Uterus (tissue), 3 donors: ENCODE measurements at regions not wholly inside any gene's neighbourhood (a gene's known extent, or its start where the extent isn't known, plus 50 kb on each side); places are given as distances from the start of the nearest gene placed in this dataset.
A peak's percentile ranks its signal among the peaks of the same experiment; 100 is the strongest.

ENCODE experiments used
- DNase-seq, 2 donors: peaks; one replicate each; pipeline ENCODE4 v3.0.0-alpha.2; 2019 to 2020
- H3K27ac ChIP-seq, 2 donors: fragments of 200-600 bp; sonication (generic); 1 replicate in 1 of 2; 2 replicates in 1 of 2; pipeline ENCODE4 v1.5.1; 2016 to 2018
- H3K27me3 ChIP-seq, 2 donors: fragments of 200-600 bp; sonication (generic); one replicate each; pipeline ENCODE4 v1.5.1; 2018 to 2019; ENCODE audit warnings: control low read depth in 1 of 2
- H3K36me3 ChIP-seq, 2 donors: fragments of 200-600 bp; sonication (generic); one replicate each; pipeline ENCODE4 v1.5.1; 2019; ENCODE audit warnings: control low read depth in 1 of 2
- H3K4me1 ChIP-seq, 2 donors: fragments of 200-600 bp; sonication (generic); one replicate each; pipeline ENCODE4 v1.5.1; 2018 to 2019; ENCODE audit warnings: control low read depth in 1 of 2
- H3K4me3 ChIP-seq, 2 donors: fragments of 200-600 bp; sonication (generic); 1 replicate in 1 of 2; 2 replicates in 1 of 2; pipeline ENCODE4 v1.5.1; 2018 to 2019; ENCODE audit warnings: mild to moderate bottlenecking in 1 of 2
- H3K9me3 ChIP-seq, 2 donors: fragments of 200-600 bp; sonication (generic); one replicate each; pipeline ENCODE4 v1.5.1; 2019; ENCODE audit warnings: control low read depth in 1 of 2
- CTCF ChIP-seq, 4 experiments: fragments of 200-600 bp in 2 of 4; fragments of 450-650 bp in 2 of 4; sonication (generic) in 2 of 4; IDR thresholded peaks; one replicate each; pipeline ENCODE4 v1.5.1; 2016 to 2019; ENCODE audit warnings: antibody characterized with exemption in 4 of 4, mild to moderate bottlenecking in 2 of 4, moderate library complexity in 1 of 4
- POLR2A ChIP-seq, 2 donors: fragments of 450-650 bp; IDR thresholded peaks; one replicate each; pipeline ENCODE4 v1.6.1; 2016; ENCODE audit warnings: antibody characterized with exemption in 2 of 2, mild to moderate bottlenecking in 1 of 2, moderate library complexity in 1 of 2
- intact Hi-C: fragments of 100-400 bp; cut with DNase I; formaldehyde crosslinking; loops from one replicate; pipeline ENCODE4 v1.15.1; 2023; ENCODE audit warnings: low total_unique reads
- donor health status: DM: yes; HTN: yes; CAD: no.

GRCh38 chr14:98956661-98957060, 315.3 kb downstream of the BCL11B start:
- DNase-seq = no peak
- TF ChIP-seq POLR2A (IDR thresholded peaks at IDR 0.05) (no peak), CTCF (IDR thresholded peaks at IDR 0.05) (no peak)
- H3K27me3 ChIP-seq = no peaks in the 10 kb centered on the region
- intact Hi-C loops = no loop called here
- H3K4me3 ChIP-seq = no peak overlapping the region
- no peaks in the 10 kb centered on the region for H3K9me3 ChIP-seq
- H3K27ac ChIP-seq = no peak overlapping the region
- no peaks in the 10 kb centered on the region for H3K36me3 ChIP-seq
- H3K4me1 ChIP-seq = no peaks in the 10 kb centered on the region

DNA sequence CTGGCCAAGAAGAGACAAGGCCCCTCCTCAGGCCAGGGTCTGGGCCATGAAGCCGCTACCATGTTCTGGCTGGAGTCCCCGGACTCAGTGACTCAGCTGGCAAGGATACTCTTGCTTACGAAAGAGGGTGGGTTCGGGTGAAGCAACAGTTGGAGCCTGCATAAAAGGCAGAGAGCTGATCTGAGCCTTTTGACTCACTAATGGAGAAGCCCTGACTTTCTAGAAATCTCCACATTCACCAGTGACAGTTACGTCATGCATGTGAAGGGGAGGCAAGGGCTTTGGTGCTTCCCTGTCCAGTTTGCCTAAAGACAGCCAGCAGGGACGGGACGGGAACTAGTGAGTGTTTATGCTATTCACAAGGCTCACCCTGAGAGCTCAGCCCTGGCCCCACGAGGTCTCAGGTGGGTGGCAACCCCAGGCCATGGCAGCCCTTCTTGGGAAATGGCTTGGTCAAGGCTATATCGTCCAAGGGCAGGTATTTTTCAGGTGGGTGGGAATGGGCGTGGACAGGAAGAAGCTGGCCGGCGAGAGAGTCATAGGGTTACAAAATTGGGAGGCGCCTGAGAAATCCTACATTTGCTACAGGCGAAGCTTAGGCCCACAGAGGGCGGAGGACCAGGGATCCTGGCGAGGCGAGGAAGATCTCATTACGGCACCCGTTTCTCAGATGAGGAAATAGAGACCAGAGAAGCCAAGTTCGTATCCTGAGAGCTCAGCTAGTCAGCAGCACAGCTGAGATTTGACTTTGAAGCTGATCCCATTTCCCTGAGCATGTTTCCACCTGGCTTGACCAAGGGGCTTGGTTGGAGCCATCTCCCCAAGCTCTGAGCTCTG, 314.6 kb downstream of the BCL11B start:
- peak; percentile 51 to 69 for DNase-seq
- no peaks in the 10 kb centered on the region for H3K4me1 ChIP-seq
- H3K36me3 ChIP-seq = no peaks in the 10 kb centered on the region
- intact Hi-C loops = no loop called here
- TF ChIP-seq CTCF (IDR thresholded peaks at IDR 0.05) (no peak), POLR2A (IDR thresholded peaks at IDR 0.05) (no peak)
- H3K27ac ChIP-seq = no peak overlapping the region
- H3K27me3 ChIP-seq = no peaks in the 10 kb centered on the region
- H3K4me3 ChIP-seq = no peak overlapping the region
- H3K9me3 ChIP-seq = no peaks in the 10 kb centered on the region

- no peak for DNase-seq
- TF ChIP-seq CTCF (IDR thresholded peaks at IDR 0.05) (no peak), POLR2A (IDR thresholded peaks at IDR 0.05) (no peak)
- Histone ChIP-seq H3K27ac (no peak overlapping the region), H3K36me3 (no peaks in the 10 kb centered on the region), H3K9me3 (no peaks in the 10 kb centered on the region), H3K27me3 (no peaks in the 10 kb centered on the region), H3K4me3 (no peak overlapping the region), H3K4me1 (no peaks in the 10 kb centered on the region)
- intact Hi-C loops = no loop called here
Observed at GRCh38 chr14:98958048-98958631, 313.9 kb downstream of the BCL11B start.

DNA sequence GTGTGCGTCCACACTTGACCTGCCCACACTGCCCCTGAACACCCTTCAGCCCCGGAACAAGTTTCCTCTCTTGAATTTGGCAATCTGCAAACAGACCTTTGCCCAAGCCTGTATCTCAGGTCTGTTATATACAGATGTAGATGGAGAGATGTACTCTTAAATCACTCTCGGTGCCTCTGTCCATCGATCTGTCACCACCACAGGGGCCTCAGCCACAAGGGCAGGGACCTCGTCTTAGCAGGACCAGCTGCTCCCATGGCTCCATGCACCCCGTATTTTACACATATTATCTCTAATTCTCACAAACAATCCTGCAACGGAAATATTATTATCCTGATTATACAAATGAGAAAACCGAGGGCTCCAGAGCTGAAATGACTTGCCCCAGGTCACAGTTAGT, 313.4 kb downstream of the BCL11B start:
- DNase-seq = no peak
- Histone ChIP-seq H3K27me3 (no peaks in the 10 kb centered on the region), H3K36me3 (no peaks in the 10 kb centered on the region), H3K4me1 (no peaks in the 10 kb centered on the region), H3K27ac (no peak overlapping the region), H3K9me3 (no peaks in the 10 kb centered on the region), H3K4me3 (no peak overlapping the region)
- intact Hi-C loops = no loop called here
- TF ChIP-seq CTCF (IDR thresholded peaks at IDR 0.05) (no peak), POLR2A (IDR thresholded peaks at IDR 0.05) (no peak)

DNA sequence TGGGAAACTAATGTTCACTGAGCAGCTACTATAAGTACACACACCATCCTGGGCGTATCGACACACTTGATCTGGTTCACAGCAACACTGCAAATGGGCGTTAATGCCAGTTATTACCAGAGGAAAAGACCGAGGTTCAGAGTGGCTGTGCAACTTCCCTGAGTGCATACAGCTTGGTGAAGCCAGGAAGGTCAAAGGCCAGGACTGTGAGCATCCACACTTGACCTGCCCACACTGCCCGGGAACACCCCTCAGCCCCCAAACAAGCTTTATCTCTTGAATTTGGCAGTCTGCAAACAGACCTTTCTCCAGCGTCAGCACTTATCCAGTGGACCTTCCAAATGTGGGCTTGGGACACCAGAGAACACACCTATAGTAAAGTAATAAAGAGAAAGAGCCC, 312.6 kb downstream of the BCL11B start:
- no peak for DNase-seq
- Histone ChIP-seq H3K36me3 (no peaks in the 10 kb centered on the region), H3K27ac (no peak overlapping the region), H3K4me3 (no peak overlapping the region), H3K27me3 (no peaks in the 10 kb centered on the region), H3K4me1 (no peaks in the 10 kb centered on the region), H3K9me3 (no peaks in the 10 kb centered on the region)
- TF ChIP-seq POLR2A (IDR thresholded peaks at IDR 0.05) = no peak
- TF ChIP-seq CTCF (IDR thresholded peaks at IDR 0.05) = no peak
- intact Hi-C loops = no loop called here
